ENCODE measurements at regions not wholly inside any gene's neighbourhood (a gene's known extent, or its start where the extent isn't known, plus 50 kb on each side); places are given as distances from the start of the nearest gene placed in this dataset.
"Not testable (repeated sequence)": the region's sequence is repeated elsewhere in the genome, so short reads cannot be mapped to it uniquely, and the experiment has no call there.

- Histone ChIP-seq H3K36me3 (no peaks in the 10 kb centered on the region), H3K4me3 (no peak overlapping the region), H3K27ac (no peak overlapping the region), H3K9me3 (no peaks in the 10 kb centered on the region), H3K27me3 (no peaks in the 10 kb centered on the region), H3K4me1 (no peaks in the 10 kb centered on the region)
- TF ChIP-seq POLR2AphosphoS5 (IDR thresholded peaks at IDR 0.05) (no peak), POLR2A (IDR thresholded peaks at IDR 0.05) (no peak)
- ATAC-seq (ENCODE audit: low FRiP score in 2 of 2) (no peak), DNase-seq (no peak)
- WGBS, 2 donors = 76 to 85% methylated on average over 3 of the region's 3 CpGs
Measured at GRCh38 chr19:13689085-13689484, 75.2 kb upstream of the MRI1 start.

GRCh38 chr19:13684021-13684420, 80.3 kb upstream of the MRI1 start:
- no peak for DNase-seq
- peaks cover 3 to 20% (median 14%) of the 10 kb centered on the region in 4 donors for H3K9me3 ChIP-seq
- no peak overlapping the region for H3K4me3 ChIP-seq
- no peaks in the 10 kb centered on the region for H3K27me3 ChIP-seq
- TF ChIP-seq POLR2A (IDR thresholded peaks at IDR 0.05) (no peak), EP300 (IDR thresholded peaks at IDR 0.05) (no peak), CTCF (IDR thresholded peaks at IDR 0.05) (no peak), POLR2AphosphoS5 (IDR thresholded peaks at IDR 0.05) (no peak)
- no peaks in the 10 kb centered on the region for H3K36me3 ChIP-seq
- no peaks in the 10 kb centered on the region for H3K4me1 ChIP-seq
- 83 to 91% methylated on average over 1 of the region's 1 CpG for WGBS, 2 donors
- no peak for ATAC-seq (ENCODE audit: low FRiP score in 2 of 2)
- H3K27ac ChIP-seq = no peak overlapping the region

- Histone ChIP-seq H3K36me3 (no peaks in the 10 kb centered on the region), H3K4me1 (no peaks in the 10 kb centered on the region), H3K4me3 (no peak overlapping the region), H3K9me3 (peaks cover 3 to 26% (median 14%) of the 10 kb centered on the region in 4 donors), H3K27me3 (no peaks in the 10 kb centered on the region), H3K27ac (no peak overlapping the region)
- ATAC-seq (ENCODE audit: low FRiP score in 2 of 2) (peak in 1 of 2 donors; percentile 91), DNase-seq (no peak)
- 75 to 92% methylated on average over 3 of the region's 3 CpGs for WGBS, 2 donors
- no peak for TF ChIP-seq POLR2A (IDR thresholded peaks at IDR 0.05)
- no peak for TF ChIP-seq POLR2AphosphoS5 (IDR thresholded peaks at IDR 0.05)
- no peak for TF ChIP-seq EP300 (IDR thresholded peaks at IDR 0.05)
- TF ChIP-seq CTCF (IDR thresholded peaks at IDR 0.05) = no peak
Measured at GRCh38 chr19:13681509-13681908, 82.8 kb upstream of the MRI1 start.

- not testable (repeated sequence) for ATAC-seq (ENCODE audit: low FRiP score in 2 of 2); H3K4me1 ChIP-seq; H3K27ac ChIP-seq; DNase-seq; H3K4me3 ChIP-seq; H3K27me3 ChIP-seq; H3K36me3 ChIP-seq
- 94 to 95% methylated on average over 7 of the region's 7 CpGs for WGBS, 2 donors
- H3K9me3 ChIP-seq = peaks cover 3 to 26% (median 14%) of the 10 kb centered on the region in 4 donors
Measured at GRCh38 chr19:13680708-13681360, 83.5 kb upstream of the MRI1 start.

- H3K4me3 ChIP-seq; H3K27ac ChIP-seq; H3K36me3 ChIP-seq; H3K4me1 ChIP-seq; H3K27me3 ChIP-seq; ATAC-seq (ENCODE audit: low FRiP score in 2 of 2); DNase-seq: not testable (repeated sequence)
- 89 to 90% methylated on average over 5 of the region's 5 CpGs for WGBS, 2 donors
- peaks cover 3 to 26% (median 14%) of the 10 kb centered on the region in 4 donors for H3K9me3 ChIP-seq
Measured at GRCh38 chr19:13676967-13677366, 87.4 kb upstream of the MRI1 start.

- not testable (repeated sequence) for ATAC-seq (ENCODE audit: low FRiP score in 2 of 2); DNase-seq; H3K27me3 ChIP-seq; H3K36me3 ChIP-seq; H3K4me1 ChIP-seq; H3K27ac ChIP-seq; H3K4me3 ChIP-seq; H3K9me3 ChIP-seq
- whole genome bisulfite sequencing, 2 donors = 95 to 99% methylated on average over 7 of the region's 7 CpGs
Measured at GRCh38 chr19:13672480-13673175, 91.7 kb upstream of the MRI1 start.

- ATAC-seq (ENCODE audit: low FRiP score in 2 of 2) = no peak
- H3K27ac ChIP-seq = no peak overlapping the region
- TF ChIP-seq POLR2AphosphoS5 (IDR thresholded peaks at IDR 0.05) (no peak), EP300 (IDR thresholded peaks at IDR 0.05) (no peak), CTCF (IDR thresholded peaks at IDR 0.05) (no peak), POLR2A (IDR thresholded peaks at IDR 0.05) (no peak)
- WGBS, 2 donors = 71 to 74% methylated on average over 4 of the region's 4 CpGs
- no peaks in the 10 kb centered on the region for H3K36me3 ChIP-seq
- DNase-seq = no peak
- H3K4me1 ChIP-seq = no peaks in the 10 kb centered on the region
- no peaks in the 10 kb centered on the region for H3K9me3 ChIP-seq
- no peak overlapping the region for H3K4me3 ChIP-seq
- no peaks in the 10 kb centered on the region for H3K27me3 ChIP-seq
Measured at GRCh38 chr19:13670846-13671245, 93.5 kb upstream of the MRI1 start.
